Gastroesophageal sphincter (tissue), 3 donors: ENCODE measurements at regions not wholly inside any gene's neighbourhood (a gene's known extent, or its start where the extent isn't known, plus 50 kb on each side); places are given as distances from the start of the nearest gene placed in this dataset.

Experiments used
- CTCF ChIP-seq, 4 experiments: fragments of 200-600 bp in 2 of 4; fragments of 450-650 bp in 2 of 4; sonication (generic) in 1 of 4; IDR thresholded peaks; one replicate each; pipeline ENCODE4 v1.5.1; 2017 to 2019; ENCODE audit warnings: antibody characterized with exemption in 4 of 4, mild to moderate bottlenecking in 2 of 4, moderate library complexity in 2 of 4
- EP300 ChIP-seq: sonication (generic); formaldehyde crosslinking; IDR thresholded peaks from one replicate; pipeline ENCODE4 v1.6.1; 2017; ENCODE audit warnings: antibody characterized with exemption, mild to moderate bottlenecking
- POLR2A ChIP-seq, 2 donors: fragments of 450-650 bp; IDR thresholded peaks; one replicate each; pipeline ENCODE4 v1.6.1; 2017; ENCODE audit warnings: antibody characterized with exemption in 2 of 2, mild to moderate bottlenecking in 2 of 2, moderate library complexity in 1 of 2
- POLR2AphosphoS5 ChIP-seq: sonication (generic); formaldehyde crosslinking; IDR thresholded peaks from one replicate; pipeline ENCODE4 v1.6.1; 2017; ENCODE audit warnings: antibody characterized with exemption

DNA sequence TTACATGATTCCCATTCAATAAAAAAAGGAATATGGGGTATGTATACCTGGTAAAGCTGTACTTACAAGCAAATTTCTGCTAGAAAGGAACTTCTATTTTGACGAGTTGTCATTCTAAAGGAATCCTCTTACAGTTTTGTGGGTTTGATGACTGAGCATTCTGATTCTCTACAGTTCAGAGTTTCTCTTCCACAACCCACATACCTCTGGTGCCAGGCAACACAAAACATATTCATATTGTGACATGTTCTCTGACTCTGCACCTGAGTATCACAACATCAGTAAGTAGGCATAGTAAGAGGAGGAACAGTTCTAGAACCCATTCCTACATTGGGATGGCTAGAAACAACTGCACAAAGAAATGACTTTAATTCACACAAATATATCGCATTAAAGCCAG lies 636.6 kb downstream of the MED13L start:
- TF ChIP-seq CTCF (IDR thresholded peaks at IDR 0.05) (no peak), EP300 (no peak), POLR2AphosphoS5 (no peak), POLR2A (IDR thresholded peaks at IDR 0.05) (no peak)
